ENCODE measurements at regions not wholly inside any gene's neighbourhood (a gene's known extent, or its start where the extent isn't known, plus 50 kb on each side); places are given as distances from the start of the nearest gene placed in this dataset.
A peak's percentile ranks its signal among the peaks of the same experiment; 100 is the strongest.

- TF ChIP-seq CEBPB (IDR thresholded peaks at IDR 0.05) (no peak), EGR1 (IDR thresholded peaks at IDR 0.05) (no peak), MAX (IDR thresholded peaks at IDR 0.05) (no peak)
Measured at GRCh38 chr11:34830648-34831047, 85.5 kb downstream of the APIP start.

DNA sequence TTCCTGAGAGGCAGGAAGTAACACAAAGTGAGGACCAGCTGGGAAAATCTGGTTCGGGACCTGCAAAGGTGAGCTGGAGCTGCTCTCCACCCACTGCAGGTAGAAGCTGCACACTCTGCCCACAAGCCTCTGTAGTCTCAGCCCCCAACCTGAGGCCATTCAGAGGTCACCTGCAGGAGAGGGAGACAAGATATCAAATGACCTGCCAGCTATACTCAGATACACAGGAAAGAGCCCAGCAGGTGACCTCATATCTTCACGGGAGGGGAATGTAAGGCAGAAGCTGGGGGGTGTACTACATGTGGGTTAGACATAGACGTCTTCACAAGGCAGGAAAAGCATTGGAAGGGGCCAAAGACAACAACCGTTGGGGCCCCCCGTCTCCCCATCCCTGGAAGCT is 86.1 kb downstream of the APIP start:
- TF ChIP-seq EP300 (IDR thresholded peaks at IDR 0.05; ENCODE audit: borderline replicate concordance) (peak; percentile 41; the same call in 1 of the 2 replicates), MAX (IDR thresholded peaks at IDR 0.05) (no peak), ZBTB7A (IDR thresholded peaks at IDR 0.05; ENCODE audit: low read depth) (no peak), YY1 (IDR thresholded peaks at IDR 0.05; ENCODE audit: low read depth) (no peak), TAF1 (IDR thresholded peaks at IDR 0.05; ENCODE audit: low read depth) (no peak), NFIC (IDR thresholded peaks at IDR 0.05) (no peak), CEBPB (IDR thresholded peaks at IDR 0.05) (no peak), RAD21 (IDR thresholded peaks at IDR 0.05; ENCODE audit: low read depth) (0 out of 2 replicates have a peak, but pooled peaks have one; percentile 5), USF1 (IDR thresholded peaks at IDR 0.05) (no peak), TCF12 (IDR thresholded peaks at IDR 0.05; ENCODE audit: low read depth) (no peak)

- no peak for TF ChIP-seq TCF12 (IDR thresholded peaks at IDR 0.05; ENCODE audit: low read depth)
- TF ChIP-seq FOXM1 (IDR thresholded peaks at IDR 0.05; ENCODE audit: borderline replicate concordance, low read depth) = no peak
- TF ChIP-seq ZBTB7A (IDR thresholded peaks at IDR 0.05; ENCODE audit: low read depth) = no peak
- TF ChIP-seq REST (IDR thresholded peaks at IDR 0.05; ENCODE audit: low read depth) = no peak
- TF ChIP-seq CREB1 (IDR thresholded peaks at IDR 0.05; ENCODE audit: low read depth) = no peak
Measured at GRCh38 chr11:34827228-34827627, 89.0 kb downstream of the APIP start.

- TF ChIP-seq TCF12 (IDR thresholded peaks at IDR 0.05; ENCODE audit: low read depth) (no peak), EGR1 (IDR thresholded peaks at IDR 0.05) (no peak), CEBPB (IDR thresholded peaks at IDR 0.05) (no peak)
Measured at GRCh38 chr11:34826384-34826726, 89.8 kb downstream of the APIP start.

- TF ChIP-seq RAD21 (IDR thresholded peaks at IDR 0.05; ENCODE audit: low read depth) (no peak), TCF12 (IDR thresholded peaks at IDR 0.05; ENCODE audit: low read depth) (no peak), EGR1 (IDR thresholded peaks at IDR 0.05) (no peak), TEAD4 (IDR thresholded peaks at IDR 0.05) (no peak)
Measured at GRCh38 chr11:34825670-34826383, 90.4 kb downstream of the APIP start.

DNA sequence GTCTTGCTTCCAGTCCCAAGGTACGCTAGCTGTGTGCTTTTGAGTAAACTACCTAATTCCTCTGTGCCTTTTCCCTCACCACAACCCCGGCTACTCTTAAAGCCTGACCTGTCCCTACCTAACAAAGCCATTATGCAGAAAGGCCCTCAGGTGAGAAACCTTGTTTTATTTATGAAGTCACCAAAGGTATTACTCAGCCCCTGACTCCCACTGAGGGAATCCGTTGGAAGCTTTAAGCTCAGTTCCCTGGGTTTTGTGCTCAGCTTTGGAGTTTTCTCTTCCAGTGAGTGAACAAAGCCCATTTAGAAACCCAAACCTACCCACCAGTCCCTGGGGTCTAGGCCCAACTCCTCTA is 90.9 kb downstream of the APIP start:
- TF ChIP-seq YY1 (IDR thresholded peaks at IDR 0.05; ENCODE audit: low read depth) (no peak), USF1 (IDR thresholded peaks at IDR 0.05) (no peak), EP300 (IDR thresholded peaks at IDR 0.05; ENCODE audit: borderline replicate concordance) (no peak), ZBTB7A (IDR thresholded peaks at IDR 0.05; ENCODE audit: low read depth) (no peak), FOXM1 (IDR thresholded peaks at IDR 0.05; ENCODE audit: borderline replicate concordance, low read depth) (no peak), CREB1 (IDR thresholded peaks at IDR 0.05; ENCODE audit: low read depth) (no peak), TCF12 (IDR thresholded peaks at IDR 0.05; ENCODE audit: low read depth) (no peak), MAX (IDR thresholded peaks at IDR 0.05) (no peak), RAD21 (IDR thresholded peaks at IDR 0.05; ENCODE audit: low read depth) (no peak), REST (IDR thresholded peaks at IDR 0.05; ENCODE audit: low read depth) (no peak), TEAD4 (IDR thresholded peaks at IDR 0.05) (no peak), TAF1 (IDR thresholded peaks at IDR 0.05; ENCODE audit: low read depth) (no peak), CEBPB (IDR thresholded peaks at IDR 0.05) (no peak)

DNA sequence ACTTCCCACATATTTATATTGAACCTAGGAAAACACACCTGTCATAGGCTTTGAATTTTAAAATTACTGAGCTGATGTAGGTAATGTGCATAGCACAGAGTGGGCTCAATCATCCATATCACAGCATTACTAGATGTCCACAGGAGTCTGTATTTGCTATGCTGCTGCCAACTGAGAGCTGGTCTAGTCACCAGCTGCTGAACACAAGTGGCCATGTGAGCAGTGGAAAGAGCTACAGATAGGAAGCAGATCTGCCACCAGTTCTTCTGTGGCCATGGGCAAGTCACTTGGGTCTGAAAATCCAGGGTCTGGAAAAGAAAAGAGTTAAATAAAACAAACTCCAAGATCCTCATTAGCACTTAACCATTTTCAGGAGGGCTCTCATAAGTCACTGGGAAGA is 91.8 kb downstream of the APIP start:
- TF ChIP-seq USF1 (IDR thresholded peaks at IDR 0.05) (no peak), EP300 (IDR thresholded peaks at IDR 0.05; ENCODE audit: borderline replicate concordance) (no peak), TAF1 (IDR thresholded peaks at IDR 0.05; ENCODE audit: low read depth) (no peak), RAD21 (IDR thresholded peaks at IDR 0.05; ENCODE audit: low read depth) (no peak), CEBPB (IDR thresholded peaks at IDR 0.05) (no peak)

All from Ishikawa (cell line).